Breast epithelium (tissue), 4 donors: ENCODE measurements at regions not wholly inside any gene's neighbourhood (a gene's known extent, or its start where the extent isn't known, plus 50 kb on each side); places are given as distances from the start of the nearest gene placed in this dataset.

Source experiments
- DNase-seq, 2 donors: peaks; one replicate each; pipeline ENCODE4 v3.0.0-alpha.2; 2019; ENCODE audit warnings: low spot score in 2 of 2
- H3K27ac ChIP-seq, 2 donors: fragments of 200-600 bp; sonication (generic) in 1 of 2; one replicate each; pipeline ENCODE4 v1.5.1; 2016 to 2019; ENCODE audit warnings: mild to moderate bottlenecking in 1 of 2
- H3K27me3 ChIP-seq, 2 donors: fragments of 200-600 bp; sonication (generic) in 1 of 2; one replicate each; pipeline versions ENCODE4 v1.5.1 to v1.6.0; 2017 to 2019; ENCODE audit warnings: control low read depth in 1 of 2, mild to moderate bottlenecking in 1 of 2
- H3K36me3 ChIP-seq: fragments of 200-600 bp; one replicate; pipeline ENCODE4 v1.5.1; 2019
- H3K4me1 ChIP-seq, 2 donors: fragments of 200-600 bp; sonication (generic); one replicate each; pipeline ENCODE4 v1.5.1; 2016 to 2019; ENCODE audit warnings: control low read depth in 1 of 2
- H3K4me3 ChIP-seq, 3 donors: fragments of 200-600 bp; sonication (generic); 1 replicate in 2 of 3; 2 replicates in 1 of 3; pipeline ENCODE4 v1.5.1; 2016 to 2019; ENCODE audit warnings: mild to moderate bottlenecking in 3 of 3, moderate library complexity in 2 of 3
- H3K9me3 ChIP-seq, 2 donors: fragments of 200-600 bp; sonication (generic) in 1 of 2; one replicate each; pipeline ENCODE4 v1.5.1; 2016 to 2019; ENCODE audit warnings: control low read depth in 1 of 2
- POLR2A ChIP-seq: fragments of 450-650 bp; IDR thresholded peaks from one replicate; pipeline ENCODE4 v1.6.1; 2016; ENCODE audit warnings: antibody characterized with exemption, mild to moderate bottlenecking, moderate library complexity
- POLR2AphosphoS5 ChIP-seq, 3 donors: sonication (generic); formaldehyde crosslinking; IDR thresholded peaks; one replicate each; pipeline ENCODE4 v1.6.1; 2017; ENCODE audit warnings: antibody characterized with exemption in 3 of 3
- intact Hi-C: fragments of 100-400 bp; cut with DNase I; formaldehyde crosslinking; loops from one replicate; pipeline ENCODE4 v1.15.1; 2023; ENCODE audit warnings: low total_unique reads
- TF ChIP-seq, protein P1 (sequence below), 3 donors: fragments of 450-650 bp; IDR thresholded peaks; one replicate each; pipeline ENCODE4 v1.5.1; 2016 to 2017; ENCODE audit warnings: antibody characterized with exemption in 3 of 3, mild to moderate bottlenecking in 3 of 3, moderate library complexity in 3 of 3

- no peak overlapping the region for H3K4me3 ChIP-seq
- H3K27ac ChIP-seq, result no peak overlapping the region
- H3K27me3 ChIP-seq, result no peaks in the 10 kb centered on the region
- H3K4me1 ChIP-seq, result no peaks in the 10 kb centered on the region
- DNase-seq, result no peak
- H3K9me3 ChIP-seq, result no peaks in the 10 kb centered on the region
- no peaks in the 10 kb centered on the region for H3K36me3 ChIP-seq
- intact Hi-C loops, result no loop called here
- TF ChIP-seq POLR2AphosphoS5 (IDR thresholded peaks at IDR 0.05), result no peak
- TF ChIP-seq POLR2A, result no peak
- TF ChIP-seq, protein P1, sequence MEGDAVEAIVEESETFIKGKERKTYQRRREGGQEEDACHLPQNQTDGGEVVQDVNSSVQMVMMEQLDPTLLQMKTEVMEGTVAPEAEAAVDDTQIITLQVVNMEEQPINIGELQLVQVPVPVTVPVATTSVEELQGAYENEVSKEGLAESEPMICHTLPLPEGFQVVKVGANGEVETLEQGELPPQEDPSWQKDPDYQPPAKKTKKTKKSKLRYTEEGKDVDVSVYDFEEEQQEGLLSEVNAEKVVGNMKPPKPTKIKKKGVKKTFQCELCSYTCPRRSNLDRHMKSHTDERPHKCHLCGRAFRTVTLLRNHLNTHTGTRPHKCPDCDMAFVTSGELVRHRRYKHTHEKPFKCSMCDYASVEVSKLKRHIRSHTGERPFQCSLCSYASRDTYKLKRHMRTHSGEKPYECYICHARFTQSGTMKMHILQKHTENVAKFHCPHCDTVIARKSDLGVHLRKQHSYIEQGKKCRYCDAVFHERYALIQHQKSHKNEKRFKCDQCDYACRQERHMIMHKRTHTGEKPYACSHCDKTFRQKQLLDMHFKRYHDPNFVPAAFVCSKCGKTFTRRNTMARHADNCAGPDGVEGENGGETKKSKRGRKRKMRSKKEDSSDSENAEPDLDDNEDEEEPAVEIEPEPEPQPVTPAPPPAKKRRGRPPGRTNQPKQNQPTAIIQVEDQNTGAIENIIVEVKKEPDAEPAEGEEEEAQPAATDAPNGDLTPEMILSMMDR (IDR thresholded peaks at IDR 0.05), result no peak
Measured at GRCh38 chr6:67352717-67353116, 1282.4 kb upstream of the ADGRB3 start.

DNA sequence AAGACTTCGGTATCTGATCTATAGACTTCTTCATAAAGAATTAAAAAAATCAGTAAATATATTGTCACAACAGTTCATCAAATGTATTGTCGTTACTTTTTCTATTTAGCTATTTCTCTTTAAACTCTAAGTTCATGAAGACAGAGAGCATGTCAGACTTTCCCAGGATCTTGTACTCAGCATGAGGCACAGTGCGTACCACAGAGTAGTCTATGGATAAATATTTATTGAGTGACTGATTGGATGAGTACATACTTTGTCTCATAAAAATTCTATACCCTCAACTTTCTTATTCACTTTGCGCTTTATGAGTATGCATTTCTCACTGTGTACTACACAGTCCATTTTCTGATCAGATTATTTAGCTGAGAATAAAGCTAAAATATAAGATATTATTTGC, 1284.4 kb upstream of the ADGRB3 start:
- H3K27ac ChIP-seq, result no peak overlapping the region
- no peaks in the 10 kb centered on the region for H3K9me3 ChIP-seq
- H3K27me3 ChIP-seq, result no peaks in the 10 kb centered on the region
- DNase-seq, result no peak
- no peak for TF ChIP-seq POLR2AphosphoS5 (IDR thresholded peaks at IDR 0.05)
- H3K36me3 ChIP-seq, result no peaks in the 10 kb centered on the region
- intact Hi-C loops, result no loop called here
- no peak overlapping the region for H3K4me3 ChIP-seq
- no peaks in the 10 kb centered on the region for H3K4me1 ChIP-seq

GRCh38 chr6:67345946-67346345, 1289.1 kb upstream of the ADGRB3 start:
- H3K27ac ChIP-seq, result no peak overlapping the region
- H3K36me3 ChIP-seq, result no peaks in the 10 kb centered on the region
- H3K9me3 ChIP-seq, result no peaks in the 10 kb centered on the region
- TF ChIP-seq, protein P1 (IDR thresholded peaks at IDR 0.05), result no peak
- TF ChIP-seq POLR2A (no peak), POLR2AphosphoS5 (IDR thresholded peaks at IDR 0.05) (no peak)
- H3K4me3 ChIP-seq, result no peak overlapping the region
- H3K27me3 ChIP-seq, result no peaks in the 10 kb centered on the region
- H3K4me1 ChIP-seq, result no peaks in the 10 kb centered on the region
- DNase-seq, result no peak
- intact Hi-C loops, result no loop called here

DNA sequence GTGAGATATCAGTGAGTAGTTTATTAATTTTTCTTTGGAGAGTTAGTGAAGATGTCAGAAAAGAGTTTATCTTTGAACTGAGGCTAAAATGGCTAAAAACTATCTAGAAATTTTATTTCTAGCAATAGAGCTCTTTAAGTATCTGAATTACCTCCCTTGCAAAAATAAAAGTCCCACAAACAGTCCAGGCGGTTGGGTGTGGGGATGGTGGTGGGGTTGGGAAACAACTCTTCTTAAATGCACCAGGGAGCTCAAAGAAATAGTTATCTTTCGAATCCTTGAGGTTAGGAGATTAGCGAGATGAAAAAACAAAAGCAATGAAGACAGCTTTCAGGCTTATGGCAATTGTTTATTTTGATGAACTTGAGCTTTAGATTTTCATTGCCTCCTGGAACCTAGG, 1299.1 kb upstream of the ADGRB3 start:
- no peak overlapping the region for H3K4me3 ChIP-seq
- H3K36me3 ChIP-seq, result no peaks in the 10 kb centered on the region
- intact Hi-C loops, result no loop called here
- no peak for DNase-seq
- H3K4me1 ChIP-seq, result no peaks in the 10 kb centered on the region
- H3K9me3 ChIP-seq, result no peaks in the 10 kb centered on the region
- no peaks in the 10 kb centered on the region for H3K27me3 ChIP-seq
- H3K27ac ChIP-seq, result no peak overlapping the region
- TF ChIP-seq POLR2AphosphoS5 (IDR thresholded peaks at IDR 0.05) (no peak), POLR2A (no peak)
- TF ChIP-seq, protein P1 (IDR thresholded peaks at IDR 0.05), result no peak

- no peak overlapping the region for H3K27ac ChIP-seq
- H3K27me3 ChIP-seq, result no peaks in the 10 kb centered on the region
- no peak for DNase-seq
- intact Hi-C loops, result no loop called here
- H3K9me3 ChIP-seq, result no peaks in the 10 kb centered on the region
- no peaks in the 10 kb centered on the region for H3K4me1 ChIP-seq
- no peak overlapping the region for H3K4me3 ChIP-seq
- TF ChIP-seq, protein P1 (IDR thresholded peaks at IDR 0.05), result no peak
- TF ChIP-seq POLR2A (no peak), POLR2AphosphoS5 (IDR thresholded peaks at IDR 0.05) (no peak)
- H3K36me3 ChIP-seq, result no peaks in the 10 kb centered on the region
Measured at GRCh38 chr6:67331304-67331703, 1303.8 kb upstream of the ADGRB3 start.

GRCh38 chr6:67328269-67328668, 1306.8 kb upstream of the ADGRB3 start:
- H3K36me3 ChIP-seq, result no peaks in the 10 kb centered on the region
- H3K27ac ChIP-seq, result no peak overlapping the region
- no peaks in the 10 kb centered on the region for H3K27me3 ChIP-seq
- DNase-seq, result no peak
- intact Hi-C loops, result no loop called here
- no peaks in the 10 kb centered on the region for H3K4me1 ChIP-seq
- H3K4me3 ChIP-seq, result no peak overlapping the region
- no peak for TF ChIP-seq POLR2A
- no peak for TF ChIP-seq POLR2AphosphoS5 (IDR thresholded peaks at IDR 0.05)
- TF ChIP-seq, protein P1 (IDR thresholded peaks at IDR 0.05), result no peak
- H3K9me3 ChIP-seq, result no peaks in the 10 kb centered on the region
